Heart right ventricle (tissue), 16 donors: ENCODE measurements at regions not wholly inside any gene's neighbourhood (a gene's known extent, or its start where the extent isn't known, plus 50 kb on each side); places are given as distances from the start of the nearest gene placed in this dataset.
"Not testable (repeated sequence)": the region's sequence is repeated elsewhere in the genome, so short reads cannot be mapped to it uniquely, and the experiment has no call there.

Experiments used
- ATAC-seq, 8 donors: fragments of 200-7000 bp; cut with Tn5 transposase; one replicate each; pipeline ENCODE4 v1.9.1; 2020; ENCODE audit warnings: mild to moderate bottlenecking in 8 of 8, moderate library complexity in 8 of 8, moderate number of reproducible peaks in 1 of 8
- DNase-seq, 2 donors: peaks; one replicate each; pipeline ENCODE4 v3.0.0-alpha.2; 2020
- H3K27ac ChIP-seq, 10 donors: fragments of 200-600 bp; sonication (generic) in 2 of 10; one replicate each; pipeline versions ENCODE4 v1.5.0 to v1.8.0; 2020 to 2022; ENCODE audit warnings: mild to moderate bottlenecking in 3 of 10
- H3K27me3 ChIP-seq, 7 donors: fragments of 200-600 bp; one replicate each; pipeline ENCODE4 v1.8.0; 2021 to 2022; ENCODE audit warnings: mild to moderate bottlenecking in 2 of 7
- H3K36me3 ChIP-seq, 9 donors: fragments of 200-600 bp; sonication (generic) in 1 of 9; one replicate each; pipeline versions ENCODE4 v1.5.0 to v1.8.0; 2020 to 2022; ENCODE audit warnings: mild to moderate bottlenecking in 2 of 9
- H3K4me1 ChIP-seq, 9 donors: fragments of 200-600 bp; sonication (generic) in 1 of 9; one replicate each; pipeline versions ENCODE4 v1.5.0 to v1.8.0; 2020 to 2022; ENCODE audit warnings: mild to moderate bottlenecking in 4 of 9
- H3K4me3 ChIP-seq, 10 donors: fragments of 200-600 bp; sonication (generic) in 2 of 10; one replicate each; pipeline versions ENCODE4 v1.5.0 to v1.8.0; 2020 to 2022; ENCODE audit warnings: mild to moderate bottlenecking in 7 of 10, moderate library complexity in 2 of 10
- H3K9me3 ChIP-seq, 11 donors: fragments of 200-600 bp in 10 of 11; sonication (generic) in 2 of 11; one replicate each; pipeline versions ENCODE4 v1.5.0 to v1.8.0; 2013 to 2022; ENCODE audit warnings: mild to moderate bottlenecking in 2 of 11, control low read depth in 1 of 11, moderate library complexity in 1 of 11
- WGBS, 2 donors: extraction: QIAGEN DNeasy Blood & Tissue Kit; methylation state at CpG; one replicate each; pipeline ENCODE4 v1.1.7; 2013; ENCODE audit warnings: inconsistent platforms in 1 of 2; 5-methylcytosine and 5-hydroxymethylcytosine counted together
- intact Hi-C, 10 donors: fragments of 100-400 bp; cut with DNase I; formaldehyde crosslinking; loops; one replicate each; pipeline versions ENCODE4 v1.11.1 to v1.14.2; 2022
- TF ChIP-seq, protein P1 (sequence below), 9 donors: fragments of 200-600 bp; sonication (generic) in 2 of 9; IDR thresholded peaks; one replicate each; pipeline versions ENCODE4 v1.5.0 to v1.8.0; 2021 to 2022; ENCODE audit warnings: antibody characterized with exemption in 9 of 9, mild to moderate bottlenecking in 5 of 9, moderate library complexity in 1 of 9
- donor health status: Arrhythmogenic right ventricular cardiomyopathy.
- donor health status: ischemic (EF 13 %, LVEDD 7.1; RV severe dilation, severe dysfunction).
- donor health status: healthy with polysubstance abuse.
- donor health status: DM: no; HTN: yes; CAD: no.
- donor health status: DM: no; HTN: no; CAD: no.
- donor health status: ischemic (EF 25% LVEDD 6.9; RV normal size, moderate dysfunction).
- donor health status: ischemic (EF 25% LVEDD 5.7; RV mildly dilated, moderate dysfunction).
- donor health status: healthy.
- donor health status: DM: yes; HTN: yes; CAD: no.
- donor health status: Ischemic cardiomyopathy.
- donor health status: ischemic (EF 35%, LVEDD 5.7; RV mildly dilated, moderate dysfunction).
- donor health status: nonischemic (EF 11% LVEDD 7.7; RV severe dilation, severe dysfunction).
- donor health status: DM: yes; HTN: yes; CAD: no.
- donor health status: PGD.
- donor health status: ischemic (EF 29% LVEDD 5.4; RV normal size, mild dysfunction).
- donor health status: nonischemic (EF 23%, LVEDD 6.1; RV moderate dilation, normal function).

DNA sequence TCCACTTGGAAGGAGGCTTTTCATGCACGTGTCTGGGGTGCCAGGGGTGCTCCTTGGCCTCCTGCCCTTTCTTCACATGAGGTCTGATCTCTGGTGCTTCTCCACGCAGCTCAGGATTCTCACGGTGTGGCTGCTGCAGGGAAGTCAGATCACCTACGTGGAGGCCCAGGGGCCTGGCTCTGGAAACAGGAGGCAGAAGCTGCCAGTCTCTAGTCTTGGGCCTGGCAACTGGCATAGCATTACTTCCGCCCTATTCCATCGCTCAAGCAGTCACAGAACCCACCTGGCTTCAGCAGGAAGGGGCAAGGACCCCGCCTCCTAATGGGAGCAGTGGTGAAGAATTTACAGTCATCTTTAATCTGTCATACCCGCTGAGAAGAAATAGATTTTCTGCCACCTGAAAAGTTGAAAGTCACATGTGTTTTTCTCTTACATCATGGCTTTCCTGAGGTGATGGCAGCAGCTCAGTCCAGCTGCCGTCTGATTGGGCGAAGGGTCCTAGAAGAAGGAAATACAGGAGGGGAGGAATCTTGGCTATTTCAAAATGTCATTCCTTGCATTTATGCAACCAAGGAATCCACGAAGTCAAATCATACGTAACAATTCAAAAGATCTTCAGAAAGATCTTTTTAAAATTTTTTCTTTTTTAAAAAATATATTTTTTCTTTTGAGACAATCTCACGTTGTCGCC is 50.1 kb upstream of the DKK3 start:
- no peaks in the 10 kb centered on the region for H3K36me3 ChIP-seq
- peaks cover 0 to 21% (median 4%) of the 10 kb centered on the region in 9 donors for H3K4me1 ChIP-seq
- 83 to 91% methylated on average over 14 of the region's 14 CpGs for WGBS, 2 donors
- TF ChIP-seq, protein P1, sequence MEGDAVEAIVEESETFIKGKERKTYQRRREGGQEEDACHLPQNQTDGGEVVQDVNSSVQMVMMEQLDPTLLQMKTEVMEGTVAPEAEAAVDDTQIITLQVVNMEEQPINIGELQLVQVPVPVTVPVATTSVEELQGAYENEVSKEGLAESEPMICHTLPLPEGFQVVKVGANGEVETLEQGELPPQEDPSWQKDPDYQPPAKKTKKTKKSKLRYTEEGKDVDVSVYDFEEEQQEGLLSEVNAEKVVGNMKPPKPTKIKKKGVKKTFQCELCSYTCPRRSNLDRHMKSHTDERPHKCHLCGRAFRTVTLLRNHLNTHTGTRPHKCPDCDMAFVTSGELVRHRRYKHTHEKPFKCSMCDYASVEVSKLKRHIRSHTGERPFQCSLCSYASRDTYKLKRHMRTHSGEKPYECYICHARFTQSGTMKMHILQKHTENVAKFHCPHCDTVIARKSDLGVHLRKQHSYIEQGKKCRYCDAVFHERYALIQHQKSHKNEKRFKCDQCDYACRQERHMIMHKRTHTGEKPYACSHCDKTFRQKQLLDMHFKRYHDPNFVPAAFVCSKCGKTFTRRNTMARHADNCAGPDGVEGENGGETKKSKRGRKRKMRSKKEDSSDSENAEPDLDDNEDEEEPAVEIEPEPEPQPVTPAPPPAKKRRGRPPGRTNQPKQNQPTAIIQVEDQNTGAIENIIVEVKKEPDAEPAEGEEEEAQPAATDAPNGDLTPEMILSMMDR (IDR thresholded peaks at IDR 0.05), result no peak
- no peak overlapping the region for H3K27ac ChIP-seq
- H3K27me3 ChIP-seq, result no peaks in the 10 kb centered on the region
- ATAC-seq (no peak), DNase-seq (no peak)
- intact Hi-C loops, result loop anchor here in 2 of 10 donors (10.0 kb wide), 2 partner anchors 56 to 186 kb away; partner anchors contain the start of gene MICAL2 (in 1 of the 2)
- H3K9me3 ChIP-seq, result no peaks in the 10 kb centered on the region
- no peak overlapping the region for H3K4me3 ChIP-seq

GRCh38 chr11:12059144-12059543 is 50.7 kb upstream of the DKK3 start:
- peaks cover 0 to 16% (median under 1%) of the 10 kb centered on the region in 9 donors for H3K4me1 ChIP-seq
- DNase-seq, ATAC-seq, H3K36me3 ChIP-seq, H3K9me3 ChIP-seq, H3K4me3 ChIP-seq, H3K27ac ChIP-seq, H3K27me3 ChIP-seq: not testable (repeated sequence)
- 99% methylated on average over 3 of the region's 3 CpGs for WGBS, 2 donors
- intact Hi-C loops, result loop anchor here in 2 of 10 donors (10.0 kb wide), 2 partner anchors 56 to 186 kb away; partner anchors contain the start of gene MICAL2 (in 1 of the 2)

- ATAC-seq (peak in 1 of 8 donors; percentile 38), DNase-seq (no peak)
- Histone ChIP-seq H3K27ac (no peak overlapping the region), H3K9me3 (peaks cover 0 to 8% (median 0%) of the 10 kb centered on the region in 11 donors), H3K4me3 (no peak overlapping the region), H3K4me1 (peaks cover 0 to 15% (median 0%) of the 10 kb centered on the region in 9 donors), H3K36me3 (no peaks in the 10 kb centered on the region), H3K27me3 (no peaks in the 10 kb centered on the region)
- TF ChIP-seq, protein P1 (IDR thresholded peaks at IDR 0.05), result no peak
- 68 to 70% methylated on average over 4 of the region's 4 CpGs for WGBS, 2 donors
- intact Hi-C loops, result no loop called here
Measured at GRCh38 chr11:12060385-12060985, 49.9 kb upstream of the MICAL2 start.
